HG03135 (cell line): ENCODE measurements at regions not wholly inside any gene's neighbourhood (a gene's known extent, or its start where the extent isn't known, plus 50 kb on each side); places are given as distances from the start of the nearest gene placed in this dataset.

Experiments used
- ATAC-seq: cut with Tn5 transposase; IDR thresholded peaks from one replicate; pipeline ENCODE4 v1.9.1; 2021; ENCODE audit warnings: mild to moderate bottlenecking, moderate library complexity; ENCODE audit not compliant: unreplicated experiment

DNA sequence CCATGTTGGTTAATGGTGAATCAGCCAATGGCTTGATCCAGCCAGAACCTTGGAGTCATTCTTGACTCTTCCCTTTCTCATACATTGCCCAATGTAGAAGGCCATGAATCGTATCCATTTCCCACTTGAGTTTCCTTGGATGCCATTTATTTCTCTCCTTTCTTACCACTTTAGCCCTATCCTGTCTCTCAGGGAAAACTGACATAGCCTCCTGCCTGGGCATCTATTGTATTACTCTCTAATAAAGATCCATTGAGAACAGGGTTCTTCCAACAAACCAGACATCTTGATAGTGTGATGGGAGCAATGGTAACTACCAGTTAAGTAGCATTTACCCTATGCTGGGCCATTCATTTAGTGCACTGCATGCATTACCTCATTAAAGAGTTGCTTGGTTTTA is 104.2 kb upstream of the CDH11 start:
- no peak for ATAC-seq

DNA sequence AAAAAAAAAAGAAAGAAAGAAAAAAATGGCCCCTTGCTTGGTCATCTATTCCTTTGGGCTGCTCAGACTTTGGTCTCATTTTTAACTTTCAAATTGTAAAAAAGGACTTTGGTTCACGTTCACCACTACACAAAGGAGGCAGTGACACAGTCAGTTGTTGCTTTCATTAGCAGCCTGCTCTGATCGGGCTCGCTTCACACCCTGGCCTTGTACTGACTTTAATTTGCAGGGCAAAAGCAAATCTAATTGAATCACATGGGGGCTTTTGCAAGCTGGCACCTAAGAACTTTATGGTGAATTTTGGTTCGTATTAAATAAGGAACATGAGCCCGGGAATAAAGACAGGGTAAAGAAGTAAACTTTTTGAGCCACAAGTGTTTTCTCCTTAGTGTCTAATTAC is 103.6 kb upstream of the CDH11 start:
- ATAC-seq, result no peak

DNA sequence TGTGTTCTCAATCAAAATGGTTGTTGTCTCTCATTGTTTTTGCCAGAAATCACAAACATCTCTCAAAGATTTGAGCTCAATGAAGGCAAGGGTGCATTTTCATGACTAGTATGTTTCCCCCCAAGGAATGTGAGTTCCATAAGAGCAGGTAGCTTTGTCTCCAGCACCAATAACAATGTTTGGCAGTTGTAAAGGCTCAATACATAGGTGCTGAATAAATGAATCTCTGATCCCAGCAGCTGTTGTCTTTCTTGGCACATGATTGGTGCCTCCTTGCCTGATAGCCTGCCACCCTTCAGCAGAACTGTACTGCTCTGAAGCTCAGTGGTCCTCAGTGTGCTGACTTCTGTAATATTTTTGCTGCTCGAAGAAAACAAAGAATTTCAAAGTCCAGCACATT is 103.1 kb upstream of the CDH11 start:
- ATAC-seq, result no peak

DNA sequence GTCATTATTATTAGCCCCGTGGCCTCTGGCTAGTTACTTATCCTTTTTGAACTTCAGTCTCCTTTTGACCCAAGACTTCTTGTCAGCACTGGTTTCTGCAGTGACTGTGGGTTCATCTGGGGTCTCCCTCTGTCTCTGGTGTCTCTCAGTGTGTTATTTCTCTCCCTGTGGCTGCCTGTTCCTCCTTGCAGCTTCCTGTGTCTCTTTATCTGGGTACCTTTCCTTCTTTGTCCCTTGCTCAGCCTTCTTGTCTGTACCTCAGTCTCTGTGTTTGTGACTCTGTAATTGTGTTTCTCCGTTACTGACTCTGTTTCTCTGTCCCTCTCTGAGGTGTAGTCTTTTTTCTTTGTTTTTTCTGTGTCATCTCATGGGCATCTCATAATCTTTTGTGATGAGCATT is 102.6 kb upstream of the CDH11 start:
- no peak for ATAC-seq

DNA sequence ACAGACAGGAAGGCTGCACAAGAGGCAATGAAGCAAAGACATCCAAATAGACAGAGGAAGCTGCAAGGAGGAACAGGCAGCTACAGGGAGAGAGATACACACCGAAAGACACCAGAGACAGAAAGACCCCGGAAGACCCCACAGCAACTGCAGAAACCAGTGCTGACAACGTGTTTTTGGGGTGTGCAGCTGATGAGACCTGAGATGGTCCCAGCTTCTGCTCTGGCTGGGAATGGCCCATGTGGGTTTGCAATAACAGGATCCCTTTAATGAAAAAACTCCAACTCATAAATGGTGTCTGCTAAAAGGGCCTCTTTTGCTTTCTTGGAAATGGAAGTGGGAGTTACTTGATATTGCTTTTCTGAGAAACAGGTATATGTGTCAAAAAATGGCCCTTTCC is 101.5 kb upstream of the CDH11 start:
- ATAC-seq, result no peak

DNA sequence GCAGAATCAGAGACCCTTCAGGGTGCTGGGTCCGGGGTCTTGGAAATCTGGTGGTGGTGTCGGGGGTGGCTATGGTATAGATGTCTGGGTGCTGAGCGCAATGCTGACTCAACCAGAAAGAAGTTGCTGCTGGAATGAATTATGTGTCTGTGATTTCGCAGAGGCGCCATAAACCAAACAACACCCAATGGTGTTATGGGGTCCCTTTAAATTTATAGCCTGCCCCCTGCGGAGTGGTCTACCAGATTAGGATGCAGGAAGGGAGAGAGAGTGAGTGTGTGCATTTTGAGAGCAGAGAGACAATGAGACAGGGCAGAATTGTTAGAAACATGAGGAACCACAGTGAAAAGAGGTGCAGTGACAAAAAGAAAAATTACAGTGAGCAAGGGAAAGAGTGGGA is 100.7 kb upstream of the CDH11 start:
- no peak for ATAC-seq

DNA sequence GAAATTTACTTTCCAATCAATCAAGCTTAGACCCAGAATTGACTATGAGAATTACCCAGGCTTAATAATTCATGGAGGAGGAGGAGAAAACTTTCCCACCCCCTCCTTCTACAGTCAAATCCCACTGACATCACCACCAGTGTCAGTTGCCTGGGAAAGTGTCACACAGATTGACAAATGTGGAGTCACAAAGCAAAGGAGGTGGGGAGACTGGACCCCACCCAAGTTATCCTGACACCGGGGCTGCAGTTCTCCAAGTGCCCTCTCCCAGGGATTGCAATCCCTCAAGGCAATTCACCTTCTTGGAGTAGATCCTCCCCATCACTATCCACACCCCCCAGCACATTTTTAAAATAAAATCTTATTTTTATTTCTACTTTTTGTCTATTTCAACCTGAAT is 100.2 kb upstream of the CDH11 start:
- ATAC-seq, result no peak

DNA sequence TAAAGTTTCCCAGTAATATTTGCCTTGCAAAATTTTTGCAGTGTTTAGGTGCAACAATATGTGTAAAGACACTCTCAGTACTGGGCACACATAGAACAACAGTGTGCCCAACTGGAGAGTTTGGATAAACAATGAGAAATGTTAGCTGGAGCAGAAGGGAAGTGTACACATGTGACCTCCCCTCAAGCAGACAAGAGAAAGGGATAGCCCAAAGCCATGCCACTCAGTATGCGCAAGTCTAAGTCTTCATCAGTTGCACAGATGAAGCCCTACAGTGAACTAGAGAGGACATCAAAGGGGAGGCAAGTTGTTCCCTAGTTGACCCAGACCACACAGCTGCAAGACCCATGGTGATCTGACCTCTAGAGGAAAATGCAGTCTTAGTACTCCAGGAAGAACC is 97.9 kb upstream of the CDH11 start:
- no peak for ATAC-seq

DNA sequence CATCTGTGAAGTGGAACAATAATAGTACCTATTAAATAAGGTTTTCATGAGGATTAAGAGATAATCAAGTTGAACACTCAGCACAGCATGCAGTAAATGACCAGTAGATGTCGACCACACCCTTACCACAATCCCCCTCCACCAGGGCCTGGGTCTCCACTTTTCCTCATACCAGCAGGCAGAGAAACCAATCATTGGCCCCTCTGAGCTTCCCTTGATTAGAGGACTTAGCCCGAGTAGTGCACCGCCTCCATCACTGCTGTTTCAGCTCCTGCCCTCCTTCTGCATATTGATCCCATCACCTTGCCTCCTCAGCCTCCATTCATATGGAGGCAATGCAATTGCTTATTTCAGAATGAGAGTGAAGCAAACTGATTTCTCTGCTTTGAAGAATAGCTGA is 96.5 kb upstream of the CDH11 start:
- ATAC-seq, result no peak

DNA sequence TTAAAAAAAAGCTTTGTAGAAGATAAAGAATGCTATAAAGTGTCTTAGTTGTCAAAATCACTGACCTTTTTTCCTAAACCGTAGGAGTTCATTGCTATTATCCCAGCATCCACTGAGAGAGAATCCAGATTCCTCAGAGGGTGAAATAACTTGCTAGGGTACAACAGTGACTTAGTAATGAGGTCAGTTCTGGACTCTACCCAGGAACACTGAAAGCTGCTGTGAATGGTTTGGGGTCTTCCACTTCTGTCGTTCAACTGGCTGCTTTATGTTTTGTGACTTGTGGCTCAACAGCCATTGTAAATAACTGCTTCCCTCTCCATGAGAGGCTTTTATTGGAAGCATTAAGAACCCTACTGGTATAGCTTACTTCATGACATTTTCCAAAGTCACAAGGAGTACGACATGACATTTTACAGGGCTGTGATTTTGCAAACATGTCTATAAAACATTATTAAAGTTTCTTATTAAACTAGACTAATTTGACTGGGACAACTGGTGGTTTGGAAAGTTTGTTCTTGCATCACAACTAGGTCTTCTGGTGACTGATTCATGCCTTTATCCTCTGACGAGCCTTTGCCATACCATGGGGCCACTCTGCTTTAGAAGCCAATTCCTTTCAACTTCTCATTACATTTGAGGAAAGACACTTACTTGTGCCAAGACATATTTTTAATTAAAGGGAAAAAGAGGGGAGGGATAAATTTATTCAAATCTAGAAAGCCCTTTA is 92.2 kb upstream of the CDH11 start:
- ATAC-seq, result no peak

DNA sequence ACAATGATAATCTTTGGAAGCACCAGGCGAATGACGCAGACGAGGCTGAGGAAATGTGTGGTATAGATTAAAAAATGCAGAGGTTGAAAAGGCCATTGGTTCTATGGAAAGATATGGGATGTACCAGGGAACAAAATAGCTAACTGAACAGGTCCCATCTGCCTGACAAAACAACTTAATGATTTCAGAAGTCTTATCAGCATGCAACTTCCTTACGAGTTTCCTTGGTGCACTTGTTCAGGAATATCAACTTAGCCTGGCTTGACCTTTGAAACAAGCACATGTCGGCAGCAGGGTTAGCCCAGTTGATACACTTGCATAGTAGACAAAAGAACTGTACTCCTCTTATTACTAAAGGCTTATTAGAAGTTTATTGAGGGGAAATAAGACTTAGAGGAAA is 90.9 kb upstream of the CDH11 start:
- no peak for ATAC-seq

DNA sequence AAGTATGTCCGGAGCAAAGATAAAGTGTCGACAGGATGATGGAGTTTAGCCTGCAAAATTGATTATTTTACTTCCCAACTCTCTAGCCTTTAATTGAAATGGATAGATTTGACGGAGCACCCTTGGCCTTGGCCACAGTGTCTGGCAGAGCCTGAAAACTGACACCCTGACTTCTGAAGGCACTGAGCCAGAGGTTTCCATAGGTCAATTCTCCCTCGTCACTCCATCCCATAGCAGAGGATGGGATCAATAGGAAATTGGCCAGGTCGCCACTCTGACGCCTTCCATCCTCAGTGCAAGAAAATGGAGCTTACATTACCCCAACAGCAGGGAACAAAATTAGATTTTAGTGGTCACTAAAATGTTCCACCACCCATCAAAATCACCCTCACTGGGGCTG is 90.4 kb upstream of the CDH11 start:
- ATAC-seq, result no peak

DNA sequence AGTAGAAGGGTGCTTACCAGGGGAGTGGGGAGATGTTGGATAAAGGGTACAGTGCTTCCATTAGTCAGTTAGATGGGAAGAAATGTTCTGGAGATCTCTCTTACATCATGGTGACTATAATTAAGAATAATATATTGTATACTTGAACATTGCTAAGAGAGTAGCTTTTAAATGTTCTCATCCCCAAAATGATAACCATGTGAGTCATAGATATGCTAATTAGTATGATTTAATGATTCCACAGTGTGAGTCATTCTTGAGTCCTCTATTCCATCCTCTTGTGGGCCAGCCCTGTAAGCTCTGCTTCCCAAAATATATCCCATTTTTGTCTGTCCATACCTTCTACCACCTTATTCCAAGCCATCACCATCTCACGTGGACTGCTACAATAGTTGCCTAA is 80.6 kb upstream of the CDH11 start:
- no peak for ATAC-seq

DNA sequence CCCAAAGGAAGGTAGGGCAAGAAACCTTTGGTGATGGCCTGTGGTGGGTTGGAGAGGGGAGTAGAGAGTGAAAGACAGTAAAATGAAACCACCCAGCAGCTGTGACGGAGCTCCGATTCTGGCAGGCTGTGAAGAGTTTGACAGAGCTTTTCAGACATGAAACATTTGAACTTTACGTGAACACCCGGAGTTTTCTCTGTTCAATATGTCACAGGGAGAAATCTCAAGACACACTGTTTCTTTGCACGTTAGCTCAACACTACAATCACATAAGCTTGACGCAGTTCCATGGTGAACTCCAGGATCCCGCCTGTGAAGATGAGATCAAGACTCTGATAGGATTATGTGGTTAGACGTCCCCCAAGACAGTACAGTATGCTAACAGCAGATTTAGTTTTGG is 79.6 kb upstream of the CDH11 start:
- ATAC-seq, result no peak

DNA sequence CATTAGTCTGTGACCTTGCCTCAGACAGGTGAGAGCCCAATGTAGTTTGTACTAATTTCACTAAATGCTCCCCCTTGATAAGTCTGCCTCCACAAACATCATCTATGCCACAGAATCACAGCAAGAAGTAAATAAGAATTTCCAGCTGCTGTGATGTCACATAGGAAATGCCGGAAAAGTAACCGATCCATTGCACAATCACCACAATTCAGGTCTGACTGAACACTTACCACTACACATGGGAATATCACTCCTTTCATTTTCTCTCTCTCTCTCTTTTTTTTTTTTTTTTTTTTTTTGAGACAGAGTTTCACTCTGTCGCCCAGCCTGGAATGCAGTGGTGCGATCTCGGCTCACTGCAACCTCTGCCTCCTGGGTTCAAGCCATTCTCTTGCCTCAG is 79.0 kb upstream of the CDH11 start:
- ATAC-seq, result no peak

DNA sequence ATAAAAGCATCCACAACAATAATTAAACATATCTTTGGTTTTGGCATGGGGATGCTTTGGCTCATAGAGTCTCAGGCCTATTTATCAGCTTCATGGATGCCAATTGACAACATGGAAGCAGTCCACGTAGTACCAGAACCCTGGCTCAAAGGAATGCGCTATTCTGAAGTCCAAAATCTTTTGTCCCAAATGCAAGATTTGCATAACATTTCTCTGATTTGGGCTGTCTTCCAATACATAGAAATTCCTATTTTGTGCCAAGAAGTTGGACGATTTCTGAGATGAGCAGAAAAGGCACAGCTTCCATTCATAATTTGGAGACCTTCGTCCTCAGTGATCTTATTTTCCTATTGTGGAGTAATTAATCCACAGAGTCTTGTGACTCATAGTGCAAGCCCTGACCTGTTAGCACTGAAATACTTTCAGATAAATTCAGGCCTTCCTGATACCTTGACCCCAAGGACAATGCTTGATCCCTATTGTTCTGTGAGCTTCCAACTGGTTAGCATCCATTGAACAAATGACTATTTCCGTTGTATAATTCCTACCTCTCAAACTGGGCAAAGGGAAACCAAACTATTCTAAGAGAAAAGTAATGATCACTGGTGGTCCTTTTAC is 78.4 kb upstream of the CDH11 start:
- ATAC-seq, result no peak

DNA sequence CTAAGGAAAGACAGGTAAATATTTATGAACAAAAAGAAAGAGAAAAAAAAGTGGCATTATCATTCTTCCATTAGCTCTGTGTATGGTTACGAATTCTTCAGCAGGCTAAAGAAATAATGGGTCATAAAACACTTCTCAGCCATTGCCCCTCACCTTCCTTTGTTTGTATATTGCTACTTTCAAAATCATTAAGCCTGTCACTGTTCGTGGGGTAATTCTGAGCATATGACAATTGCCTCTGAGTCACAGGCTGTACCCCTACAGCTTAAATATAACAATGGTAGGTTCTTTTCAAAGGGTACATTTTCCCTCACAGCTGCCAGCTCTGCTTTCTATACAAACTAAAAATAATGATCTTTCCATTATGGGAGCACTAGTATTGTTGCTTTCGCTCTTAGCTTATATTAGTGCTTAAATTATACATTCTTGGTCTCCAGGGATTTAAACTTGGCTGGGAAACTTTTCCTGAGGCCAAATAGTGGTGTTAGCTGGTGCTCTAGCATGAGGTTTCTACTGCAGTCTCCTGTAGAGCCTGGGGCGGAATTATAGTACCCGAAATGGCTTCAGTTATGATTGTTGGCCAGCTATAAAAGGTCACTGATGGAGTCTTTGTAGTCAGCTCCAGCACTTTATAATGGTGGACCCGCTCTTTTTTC is 74.7 kb upstream of the CDH11 start:
- ATAC-seq, result no peak

DNA sequence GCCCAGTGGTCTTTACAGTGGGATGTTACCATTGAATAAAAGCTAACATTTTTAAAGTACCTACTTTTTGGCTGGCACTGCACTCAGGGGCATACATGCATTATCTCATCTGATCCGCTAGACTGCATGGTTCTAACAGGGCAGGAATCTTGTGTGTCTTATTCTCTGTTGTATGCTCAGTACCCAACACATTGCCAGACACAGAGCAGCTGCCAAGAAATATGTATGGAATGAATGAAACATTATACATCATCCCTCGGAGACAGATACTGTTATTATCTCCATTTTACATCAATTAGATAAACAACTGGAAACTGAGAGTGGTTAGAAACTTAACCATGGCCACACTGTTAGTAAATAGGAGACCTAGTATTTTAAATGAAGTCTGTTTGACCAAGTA is 74.1 kb upstream of the CDH11 start:
- no peak for ATAC-seq

DNA sequence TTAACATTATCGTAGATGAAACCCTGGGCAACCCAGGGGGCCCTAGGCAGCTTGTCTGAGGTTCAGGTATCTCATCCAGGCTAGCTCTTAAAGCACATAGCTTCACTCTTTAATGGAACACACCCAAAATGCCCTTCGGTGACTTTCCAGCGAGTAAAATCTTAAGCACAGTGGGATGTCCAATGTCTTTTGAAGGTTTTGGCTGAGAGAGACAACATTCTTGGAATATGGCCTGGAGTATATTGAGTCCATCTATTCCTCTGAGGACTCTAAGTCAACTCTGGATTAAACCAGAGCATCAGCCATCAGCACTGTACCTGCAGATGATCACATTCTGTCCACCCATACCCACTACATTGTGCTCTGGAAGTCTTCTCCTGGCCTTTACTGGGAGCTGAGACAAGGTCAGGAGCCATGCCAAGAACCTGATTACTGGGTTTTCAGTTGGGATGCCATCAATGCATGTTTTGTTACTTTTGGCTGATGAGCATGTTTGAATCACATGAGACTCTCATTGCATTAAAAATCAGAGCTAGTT is 63.4 kb upstream of the CDH11 start:
- ATAC-seq, result no peak

DNA sequence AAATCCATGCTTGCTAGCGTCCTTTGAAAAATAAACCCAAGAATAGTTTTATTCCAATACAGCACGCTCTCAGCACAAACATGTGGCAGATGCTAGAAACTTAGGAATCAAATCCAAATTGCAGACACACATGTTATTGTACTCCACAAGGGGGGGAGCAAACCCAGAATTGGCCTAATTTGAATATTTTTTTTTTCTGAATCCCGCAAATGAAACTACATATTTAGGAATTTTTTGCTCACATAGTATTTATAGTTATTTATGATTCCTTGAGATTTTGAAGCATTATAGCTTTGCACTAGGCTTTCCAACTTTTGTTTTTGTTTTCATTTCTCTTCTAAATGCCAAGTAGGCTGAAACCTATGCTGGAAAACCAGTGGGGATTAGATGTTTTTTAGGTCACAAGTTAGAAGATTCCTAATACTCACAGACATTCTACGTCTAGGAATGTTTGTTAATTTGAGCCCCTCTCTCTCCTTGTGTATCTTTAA is 59.3 kb upstream of the CDH11 start:
- no peak for ATAC-seq

DNA sequence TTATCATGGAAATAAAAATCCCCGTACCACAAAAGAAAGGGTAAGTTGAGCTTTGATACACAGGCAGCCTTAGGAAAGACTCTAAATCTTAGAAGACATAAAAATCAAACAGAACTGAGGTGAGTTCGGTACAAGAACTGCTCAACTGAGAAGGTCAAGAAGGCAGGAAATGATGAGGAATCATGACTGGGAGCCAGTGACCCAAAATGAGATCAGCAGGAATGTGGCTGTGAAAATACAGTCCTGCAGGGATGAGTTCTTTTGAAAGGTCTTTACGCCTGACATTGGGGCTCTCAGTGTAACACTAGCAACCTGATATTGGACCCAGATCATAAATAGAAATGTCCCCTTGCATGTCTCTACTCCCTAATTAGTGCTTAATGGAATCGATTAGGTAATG is 56.3 kb upstream of the CDH11 start:
- ATAC-seq, result no peak

DNA sequence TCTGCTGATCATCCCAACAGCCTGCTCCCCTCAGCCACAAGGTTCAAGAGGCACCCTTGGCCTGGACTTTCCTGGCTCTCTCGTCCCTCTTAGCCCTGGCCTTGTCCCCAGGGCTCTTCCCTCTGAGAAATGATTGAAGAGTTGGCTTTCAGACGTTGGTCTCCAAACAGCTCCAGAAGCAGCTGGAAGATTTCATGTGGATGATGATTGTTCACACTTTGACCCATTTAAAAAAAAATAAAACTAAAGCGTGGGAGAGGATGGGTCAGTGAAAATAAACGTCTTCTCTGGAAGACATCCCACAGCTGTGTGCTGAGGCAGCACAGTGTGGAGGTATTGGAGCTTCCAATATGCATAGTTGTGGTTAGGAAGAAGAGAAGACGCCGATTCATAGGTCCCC is 54.7 kb upstream of the CDH11 start:
- ATAC-seq, result no peak
